ENCODE measurements at regions not wholly inside any gene's neighbourhood (a gene's known extent, or its start where the extent isn't known, plus 50 kb on each side); places are given as distances from the start of the nearest gene placed in this dataset.
A peak's percentile ranks its signal among the peaks of the same experiment; 100 is the strongest.

- Histone ChIP-seq H3K79me2 (ENCODE audit: control insufficient read depth, insufficient read depth, low read length, poor library complexity) (no peaks in the 10 kb centered on the region), H3K27me3 (ENCODE audit: insufficient read depth, low read length) (no peaks in the 10 kb centered on the region), H3K18ac (ENCODE audit: low read length) (no peak overlapping the region), H3K9ac (ENCODE audit: low read length) (no peak overlapping the region), H3K14ac (ENCODE audit: low read length) (no peak overlapping the region), H4K12ac (ENCODE audit: low read depth, low read length) (no peak overlapping the region), H3K9me3 (ENCODE audit: insufficient read depth, low read depth, low read length) (no peaks in the 10 kb centered on the region), H2BK12ac (ENCODE audit: low read length) (no peak overlapping the region), H3K79me1 (ENCODE audit: low read length) (no peaks in the 10 kb centered on the region), H3K27ac (ENCODE audit: low read depth, low read length) (no peak overlapping the region), H2BK5ac (ENCODE audit: low read depth, low read length, poor library complexity) (no peak overlapping the region), H3K4me3 (ENCODE audit: low read depth, low read length) (no peak overlapping the region), H4K8ac (ENCODE audit: low read depth, low read length) (no peak overlapping the region), H2BK120ac (ENCODE audit: insufficient read depth, low read length, poor library complexity) (no peak overlapping the region), H3K4ac (ENCODE audit: low read depth, low read length) (no peak overlapping the region), H3K4me1 (ENCODE audit: control insufficient read depth in 1 of 2, insufficient read depth in 2 of 2, low read length in 2 of 2) (no peaks in the 10 kb centered on the region), H2AK5ac (ENCODE audit: low read length) (no peak overlapping the region), H3K36me3 (ENCODE audit: control insufficient read depth in 1 of 2, insufficient read depth in 2 of 2, low read length in 2 of 2) (no peaks in the 10 kb centered on the region), H3K4me2 (ENCODE audit: low read length) (no peak overlapping the region), H3K23ac (ENCODE audit: low read length) (no peak overlapping the region), H4K91ac (ENCODE audit: low read depth, low read length) (no peak overlapping the region), H2AFZ (ENCODE audit: insufficient read depth, low read length, poor library complexity) (no peak overlapping the region)
- DNase-seq, result no peak
- no CpG with 5 or more reads among the region's 2 CpGs for WGBS (ENCODE audit: extremely low coverage, insufficient coverage, insufficient read length)
Observed at GRCh38 chr15:57767481-57767880, 61.0 kb downstream of the POLR2M start.

DNA sequence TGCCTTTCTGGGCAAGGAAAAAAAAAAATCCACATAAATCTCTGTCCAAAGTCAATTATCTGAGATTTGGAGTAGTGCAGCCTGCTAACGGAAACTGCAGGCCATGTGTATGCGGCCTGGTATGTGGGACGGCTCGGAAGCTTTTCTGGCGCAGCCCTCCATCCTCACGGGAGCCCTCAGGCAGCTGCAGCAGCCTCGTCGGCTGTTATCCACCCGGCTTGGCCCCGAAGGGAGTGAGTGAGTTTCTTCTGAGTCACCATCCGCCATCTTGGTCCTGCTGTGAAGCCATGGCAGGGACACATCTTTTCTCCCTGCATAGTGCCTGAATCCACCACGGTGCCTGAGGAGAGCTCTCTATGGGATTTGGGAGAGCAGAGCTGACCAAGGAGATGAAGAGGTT lies 62.8 kb downstream of the POLR2M start:
- Histone ChIP-seq H2AK5ac (ENCODE audit: low read length) (no peak overlapping the region), H3K79me1 (ENCODE audit: low read length) (no peaks in the 10 kb centered on the region), H3K14ac (ENCODE audit: low read length) (no peak overlapping the region), H2AFZ (ENCODE audit: insufficient read depth, low read length, poor library complexity) (no peak overlapping the region), H3K27ac (ENCODE audit: low read depth, low read length) (no peak overlapping the region), H4K8ac (ENCODE audit: low read depth, low read length) (no peak overlapping the region), H3K36me3 (ENCODE audit: control insufficient read depth in 1 of 2, insufficient read depth in 2 of 2, low read length in 2 of 2) (no peaks in the 10 kb centered on the region), H3K4ac (ENCODE audit: low read depth, low read length) (no peak overlapping the region), H3K4me1 (ENCODE audit: control insufficient read depth in 1 of 2, insufficient read depth in 2 of 2, low read length in 2 of 2) (no peaks in the 10 kb centered on the region), H3K9me3 (ENCODE audit: insufficient read depth, low read depth, low read length) (no peaks in the 10 kb centered on the region), H4K12ac (ENCODE audit: low read depth, low read length) (no peak overlapping the region), H2BK5ac (ENCODE audit: low read depth, low read length, poor library complexity) (no peak overlapping the region), H3K27me3 (ENCODE audit: insufficient read depth, low read length) (no peaks in the 10 kb centered on the region), H3K9ac (ENCODE audit: low read length) (no peak overlapping the region), H3K18ac (ENCODE audit: low read length) (no peak overlapping the region), H4K91ac (ENCODE audit: low read depth, low read length) (no peak overlapping the region), H3K23ac (ENCODE audit: low read length) (no peak overlapping the region), H2BK12ac (ENCODE audit: low read length) (no peak overlapping the region), H3K4me2 (ENCODE audit: low read length) (no peak overlapping the region), H3K4me3 (ENCODE audit: low read depth, low read length) (no peak overlapping the region), H2BK120ac (ENCODE audit: insufficient read depth, low read length, poor library complexity) (no peak overlapping the region), H3K79me2 (ENCODE audit: control insufficient read depth, insufficient read depth, low read length, poor library complexity) (no peaks in the 10 kb centered on the region)
- DNase-seq, result peak; percentile 17 to 41
- WGBS (ENCODE audit: extremely low coverage, insufficient coverage, insufficient read length), result no CpG with 5 or more reads among the region's 12 CpGs

DNA sequence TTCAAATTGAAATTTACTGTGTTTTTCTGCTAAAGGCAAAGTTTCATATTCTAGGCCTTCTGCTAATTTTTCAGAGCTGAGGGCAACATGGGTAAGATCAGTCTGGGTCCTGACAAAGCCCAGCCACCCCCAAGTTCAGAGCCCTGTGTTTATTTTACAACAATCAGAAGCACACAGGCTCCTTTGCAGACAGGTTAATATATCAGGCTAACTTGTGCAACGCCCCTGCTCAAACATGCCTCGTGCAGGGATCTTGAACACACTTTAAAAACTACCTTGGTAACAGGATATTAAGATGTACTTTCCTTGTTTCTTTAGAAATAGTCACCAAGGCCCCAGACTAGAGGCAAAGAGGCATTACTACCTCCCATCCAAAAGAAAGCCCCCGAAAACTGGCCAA lies 64.0 kb downstream of the POLR2M start:
- Histone ChIP-seq H2BK120ac (ENCODE audit: insufficient read depth, low read length, poor library complexity) (no peak overlapping the region), H3K36me3 (ENCODE audit: control insufficient read depth in 1 of 2, insufficient read depth in 2 of 2, low read length in 2 of 2) (no peaks in the 10 kb centered on the region), H3K18ac (ENCODE audit: low read length) (no peak overlapping the region), H3K4me1 (ENCODE audit: control insufficient read depth in 1 of 2, insufficient read depth in 2 of 2, low read length in 2 of 2) (no peaks in the 10 kb centered on the region), H3K27me3 (ENCODE audit: insufficient read depth, low read length) (no peaks in the 10 kb centered on the region), H3K79me1 (ENCODE audit: low read length) (no peaks in the 10 kb centered on the region), H3K14ac (ENCODE audit: low read length) (no peak overlapping the region), H2AFZ (ENCODE audit: insufficient read depth, low read length, poor library complexity) (no peak overlapping the region), H3K9me3 (ENCODE audit: insufficient read depth, low read depth, low read length) (no peaks in the 10 kb centered on the region), H2AK5ac (ENCODE audit: low read length) (no peak overlapping the region), H3K23ac (ENCODE audit: low read length) (no peak overlapping the region), H3K27ac (ENCODE audit: low read depth, low read length) (no peak overlapping the region), H3K4me3 (ENCODE audit: low read depth, low read length) (no peak overlapping the region), H4K91ac (ENCODE audit: low read depth, low read length) (no peak overlapping the region), H4K12ac (ENCODE audit: low read depth, low read length) (no peak overlapping the region), H3K4me2 (ENCODE audit: low read length) (no peak overlapping the region), H2BK12ac (ENCODE audit: low read length) (no peak overlapping the region), H3K9ac (ENCODE audit: low read length) (no peak overlapping the region), H2BK5ac (ENCODE audit: low read depth, low read length, poor library complexity) (no peak overlapping the region), H4K8ac (ENCODE audit: low read depth, low read length) (no peak overlapping the region), H3K79me2 (ENCODE audit: control insufficient read depth, insufficient read depth, low read length, poor library complexity) (no peaks in the 10 kb centered on the region), H3K4ac (ENCODE audit: low read depth, low read length) (no peak overlapping the region)
- no peak for DNase-seq
- no CpG with 5 or more reads among the region's 3 CpGs for WGBS (ENCODE audit: extremely low coverage, insufficient coverage, insufficient read length)

DNA sequence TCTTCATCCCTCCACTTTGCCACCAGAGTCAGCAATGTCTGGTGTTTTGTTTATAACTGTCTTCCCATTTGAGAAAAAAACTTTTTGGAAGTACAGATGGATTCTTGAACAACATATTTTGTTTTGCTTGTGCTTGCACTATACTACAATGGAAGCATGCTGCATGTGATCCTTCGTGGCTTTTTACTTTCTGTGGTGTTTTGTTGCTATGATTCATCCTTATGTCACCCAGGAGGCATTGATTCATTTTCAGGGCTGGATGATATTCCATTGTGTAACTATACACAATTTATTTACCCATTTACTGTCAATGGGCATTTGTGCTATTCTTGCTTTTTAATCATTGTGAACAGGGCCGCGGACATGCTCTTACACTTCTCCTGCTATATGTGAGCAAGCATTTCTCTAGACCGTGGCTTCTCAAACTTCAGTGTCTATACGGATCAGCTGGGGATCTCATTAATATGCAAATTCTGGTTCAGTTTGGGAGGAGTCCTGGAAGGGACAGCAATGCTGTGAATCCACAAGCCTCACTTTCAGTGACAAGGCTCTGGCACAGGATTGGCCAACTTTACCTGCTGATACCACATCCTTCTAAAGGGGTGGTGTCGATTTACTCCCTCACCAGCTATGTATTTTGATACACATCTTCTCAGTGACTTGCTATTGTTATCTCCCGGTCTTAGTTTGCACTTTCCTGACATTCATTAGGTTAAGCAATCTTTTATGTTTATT lies 65.9 kb downstream of the POLR2M start:
- no peak overlapping the region for H4K12ac ChIP-seq (ENCODE audit: low read depth, low read length)
- H2BK120ac ChIP-seq (ENCODE audit: insufficient read depth, low read length, poor library complexity), result no peak overlapping the region
- H3K9me3 ChIP-seq (ENCODE audit: insufficient read depth, low read depth, low read length), result no peaks in the 10 kb centered on the region
- no peak overlapping the region for H2AK5ac ChIP-seq (ENCODE audit: low read length)
- H3K27ac ChIP-seq (ENCODE audit: low read depth, low read length), result no peak overlapping the region
- H3K4me2 ChIP-seq (ENCODE audit: low read length), result no peak overlapping the region
- no peak overlapping the region for H3K23ac ChIP-seq (ENCODE audit: low read length)
- WGBS (ENCODE audit: extremely low coverage, insufficient coverage, insufficient read length), result no CpG with 5 or more reads among the region's 7 CpGs
- H4K8ac ChIP-seq (ENCODE audit: low read depth, low read length), result no peak overlapping the region
- H3K27me3 ChIP-seq (ENCODE audit: insufficient read depth, low read length), result no peaks in the 10 kb centered on the region
- H3K4me3 ChIP-seq (ENCODE audit: low read depth, low read length), result no peak overlapping the region
- no peaks in the 10 kb centered on the region for H3K79me1 ChIP-seq (ENCODE audit: low read length)
- no peaks in the 10 kb centered on the region for H3K79me2 ChIP-seq (ENCODE audit: control insufficient read depth, insufficient read depth, low read length, poor library complexity)
- H3K4me1 ChIP-seq (ENCODE audit: control insufficient read depth in 1 of 2, insufficient read depth in 2 of 2, low read length in 2 of 2), result no peaks in the 10 kb centered on the region
- DNase-seq, result no peak
- H2BK12ac ChIP-seq (ENCODE audit: low read length), result no peak overlapping the region
- no peak overlapping the region for H2BK5ac ChIP-seq (ENCODE audit: low read depth, low read length, poor library complexity)
- H4K91ac ChIP-seq (ENCODE audit: low read depth, low read length), result no peak overlapping the region
- H2AFZ ChIP-seq (ENCODE audit: insufficient read depth, low read length, poor library complexity), result no peak overlapping the region
- H3K14ac ChIP-seq (ENCODE audit: low read length), result no peak overlapping the region
- no peaks in the 10 kb centered on the region for H3K36me3 ChIP-seq (ENCODE audit: control insufficient read depth in 1 of 2, insufficient read depth in 2 of 2, low read length in 2 of 2)
- no peak overlapping the region for H3K9ac ChIP-seq (ENCODE audit: low read length)
- H3K4ac ChIP-seq (ENCODE audit: low read depth, low read length), result no peak overlapping the region
- H3K18ac ChIP-seq (ENCODE audit: low read length), result no peak overlapping the region

Measured in trophoblast cell (in vitro differentiated cells and primary cell).